GM23338 (cell line): ENCODE measurements at regions not wholly inside any gene's neighbourhood (a gene's known extent, or its start where the extent isn't known, plus 50 kb on each side); places are given as distances from the start of the nearest gene placed in this dataset.
A peak's percentile ranks its signal among the peaks of the same experiment; 100 is the strongest.

ENCODE experiments used
- ATAC-seq: fragments of 200-7000 bp; cut with Tn5 transposase; 3 replicates; pipeline ENCODE4 v1.9.1; 2020
- DNase-seq: peaks from one replicate; pipeline ENCODE4 v3.0.0-alpha.2; 2015; ENCODE audit warnings: low spot score
- H2AFZ ChIP-seq: fragments of 200-600 bp; sonication (generic); 2 replicates; pipeline ENCODE4 v1.8.0; 2016; ENCODE audit warnings: antibody characterized with exemption, mild to moderate bottlenecking, moderate library complexity
- H3F3A ChIP-seq: fragments of 200-600 bp; sonication (generic); replicated peaks from 2 replicates; pipeline ENCODE4 v1.8.0; 2017; ENCODE audit warnings: antibody characterized with exemption, mixed run types, low read depth
- H3K27ac ChIP-seq: fragments of 200-600 bp; sonication (generic); 2 replicates; pipeline ENCODE4 v1.6.1; 2016; ENCODE audit warnings: low read depth
- H3K27me3 ChIP-seq: fragments of 200-600 bp; sonication (generic); 2 replicates; pipeline ENCODE4 v1.8.0; 2016; ENCODE audit warnings: mild to moderate bottlenecking, mixed run types, moderate library complexity; ENCODE audit not compliant: insufficient read depth
- H3K36me3 ChIP-seq: fragments of 200-600 bp; sonication (generic); 2 replicates; pipeline ENCODE4 v1.8.0; 2016; ENCODE audit warnings: mild to moderate bottlenecking; ENCODE audit not compliant: insufficient read depth
- H3K4me1 ChIP-seq: fragments of 200-600 bp; sonication (generic); 2 replicates; pipeline ENCODE4 v1.8.0; 2016; ENCODE audit warnings: mild to moderate bottlenecking, moderate library complexity; ENCODE audit not compliant: insufficient read depth
- H3K4me2 ChIP-seq: fragments of 200-600 bp; sonication (generic); 2 replicates; pipeline ENCODE4 v1.7.1; 2017; ENCODE audit warnings: mixed run types
- H3K4me3 ChIP-seq: fragments of 200-600 bp; sonication (generic); 2 replicates; pipeline ENCODE4 v1.6.1; 2016; ENCODE audit warnings: mixed run types
- H3K79me2 ChIP-seq: fragments of 200-600 bp; sonication (generic); replicated peaks from 2 replicates; pipeline ENCODE4 v1.8.0; 2017; ENCODE audit warnings: mild to moderate bottlenecking; ENCODE audit not compliant: insufficient read depth
- H3K9me2 ChIP-seq: fragments of 200-600 bp; sonication (generic); 2 replicates; pipeline ENCODE4 v1.8.0; 2017; ENCODE audit not compliant: insufficient read depth
- H4K20me1 ChIP-seq: fragments of 200-600 bp; sonication (generic); replicated peaks from 2 replicates; pipeline ENCODE4 v1.8.0; 2017; ENCODE audit warnings: mild to moderate bottlenecking; ENCODE audit not compliant: insufficient read depth
- H3K27ac Mint-ChIP-seq: 2 replicates; pipeline ENCODE4 v1.8.0; 2020; ENCODE audit warnings: inconsistent platforms, mild to moderate bottlenecking, moderate library complexity, mixed read lengths
- H3K27me3 Mint-ChIP-seq: 3 replicates; pipeline ENCODE4 v1.8.0; 2022; ENCODE audit warnings: low read depth, mild to moderate bottlenecking, moderate library complexity, mixed read lengths, inconsistent platforms; ENCODE audit not compliant: insufficient read depth, poor library complexity
- H3K36me3 Mint-ChIP-seq: 3 replicates; pipeline ENCODE4 v1.8.0; 2021; ENCODE audit warnings: low read depth, mild to moderate bottlenecking, inconsistent platforms, moderate library complexity, mixed read lengths
- H3K4me1 Mint-ChIP-seq: 3 replicates; pipeline ENCODE4 v1.8.0; 2020; ENCODE audit warnings: mild to moderate bottlenecking, inconsistent platforms, mixed read lengths
- H3K4me3 Mint-ChIP-seq: 3 replicates; pipeline ENCODE4 v1.8.0; 2021; ENCODE audit warnings: moderate library complexity, mild to moderate bottlenecking, inconsistent platforms, mixed read lengths
- H3K9me3 Mint-ChIP-seq: 3 replicates; pipeline ENCODE4 v1.8.0; 2020; ENCODE audit warnings: moderate library complexity, mild to moderate bottlenecking, inconsistent platforms, mixed read lengths
- CREB1 ChIP-seq: fragments of 250-450 bp; sonication (Bioruptor Pico); IDR thresholded peaks from 2 replicates; pipeline ENCODE4 v1.5.0; 2020; ENCODE audit warnings: low read depth, mild to moderate bottlenecking, moderate library complexity
- CTCF ChIP-seq, 2 experiments: fragments of 200-600 bp in 1 of 2; sonication (generic) in 1 of 2; conservative IDR thresholded peaks; 2 replicates each; pipeline versions ENCODE4 v1.5.1 to v1.6.1; 2016 to 2017; ENCODE audit warnings: antibody characterized with exemption in 2 of 2, low read depth in 2 of 2, mild to moderate bottlenecking in 2 of 2, moderate library complexity in 1 of 2
- ETS1 ChIP-seq: IDR thresholded peaks from 2 replicates; pipeline ENCODE4 v1.6.1; 2016; ENCODE audit warnings: antibody characterized with exemption
- EZH2 ChIP-seq: fragments of 200-600 bp; sonication (generic); IDR thresholded peaks from one replicate; pipeline ENCODE4 v1.8.0; 2017; ENCODE audit warnings: antibody characterized with exemption, mild to moderate bottlenecking, low read depth; ENCODE audit not compliant: unreplicated experiment
- EZH2phosphoT487 ChIP-seq: fragments of 200-600 bp; sonication (generic); IDR thresholded peaks from one replicate; pipeline ENCODE4 v1.8.1; 2018; ENCODE audit warnings: antibody characterized with exemption; ENCODE audit not compliant: unreplicated experiment
- JUNB ChIP-seq: IDR thresholded peaks from one replicate; pipeline ENCODE4 v1.6.1; 2016; ENCODE audit warnings: antibody characterized with exemption; ENCODE audit not compliant: unreplicated experiment
- NANOG ChIP-seq: IDR thresholded peaks from 2 replicates; pipeline ENCODE4 v1.6.1; 2016; ENCODE audit warnings: antibody characterized with exemption, borderline replicate concordance
- REST ChIP-seq: IDR thresholded peaks from one replicate; pipeline ENCODE4 v1.6.1; 2018; ENCODE audit warnings: antibody characterized with exemption; ENCODE audit not compliant: unreplicated experiment
- STAT1 ChIP-seq: IDR thresholded peaks from one replicate; pipeline ENCODE4 v1.6.1; 2016; ENCODE audit warnings: antibody characterized with exemption; ENCODE audit not compliant: unreplicated experiment
- ZNF114 ChIP-seq: fragments of 250-450 bp; sonication (Bioruptor Pico); IDR thresholded peaks from 2 replicates; pipeline ENCODE4 v1.5.0; 2020; ENCODE audit warnings: mild to moderate bottlenecking, moderate library complexity
- ZNF331 ChIP-seq: fragments of 250-450 bp; sonication (Bioruptor Pico); IDR thresholded peaks from 2 replicates; pipeline ENCODE4 v1.5.0; 2020; ENCODE audit warnings: low read depth, mild to moderate bottlenecking, moderate library complexity

DNA sequence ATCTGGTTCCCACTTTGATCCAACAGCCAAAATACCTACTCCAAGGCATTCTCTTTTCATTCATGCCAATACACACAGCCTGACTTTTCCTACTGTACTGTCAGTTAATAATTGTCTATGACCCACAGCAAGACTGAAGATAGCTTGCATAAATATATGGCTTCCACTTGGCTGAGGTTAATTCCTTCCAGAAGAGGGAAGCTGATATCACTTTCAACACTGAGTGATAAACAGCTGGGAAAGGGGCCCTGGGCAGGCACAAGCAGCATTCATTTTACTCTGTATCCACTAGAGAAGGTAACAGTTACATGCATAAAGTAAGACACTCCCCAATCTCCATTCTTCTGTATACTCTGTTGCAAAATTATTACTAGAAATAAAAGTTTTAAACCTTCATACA, 200.2 kb upstream of the UGT8 start (continued):
- TF ChIP-seq REST (no peak), JUNB (no peak), ZNF114 (CRISPR knock-in tag) (no peak), STAT1 (no peak), EZH2 (no peak), ETS1 (no peak), ZNF331 (no peak), CREB1 (no peak)

- H3F3A ChIP-seq, result no peaks in the 10 kb centered on the region
- H3K27me3 ChIP-seq, result no peaks in the 10 kb centered on the region
- Mint-ChIP-seq H3K4me3 (no peak overlapping the region), H3K27ac (no peak overlapping the region), H3K36me3 (no peaks in the 10 kb centered on the region), H3K4me1 (peaks cover 22% of the 10 kb centered on the region), H3K27me3 (peaks cover 4% of the 10 kb centered on the region), H3K9me3 (no peaks in the 10 kb centered on the region)
- no peaks in the 10 kb centered on the region for H4K20me1 ChIP-seq
- TF ChIP-seq NANOG (no peak), ZNF114 (CRISPR knock-in tag) (no peak), EZH2phosphoT487 (no peak), ETS1 (peak; percentile 60; the same call in 1 of the 2 replicates), CTCF (conservative IDR thresholded peaks at IDR 0.05; ENCODE audit: low read depth in 2 of 2) (0 out of 4 replicates have a peak, but pooled peaks of 1 of the 2 experiments have one; percentile 16), STAT1 (no peak), ZNF331 (no peak)
- peak overlapping the region; percentile 83 for H2AFZ ChIP-seq
- ATAC-seq (peak; percentile 95), DNase-seq (peak; percentile 44)
- H3K79me2 ChIP-seq, result no peaks in the 10 kb centered on the region
- peaks cover 11% of the 10 kb centered on the region for H3K4me1 ChIP-seq
- H3K27ac ChIP-seq, result no peak overlapping the region
- no peak overlapping the region for H3K4me3 ChIP-seq
- H3K36me3 ChIP-seq, result no peaks in the 10 kb centered on the region
- H3K4me2 ChIP-seq, result no peak overlapping the region
- H3K9me2 ChIP-seq, result peaks cover 10% of the 10 kb centered on the region
Measured at GRCh38 chr4:114399105-114399504, 199.5 kb upstream of the UGT8 start.
